Stimulated activated CD4-positive, alpha-beta T cell treated with anti-CD3 and anti-CD28 coated beads, Interleukin-12 subunit alpha, Interleukin-12 subunit beta, amount 100 ng/mL, for 48 hours (primary cell): ENCODE measurements at regions not wholly inside any gene's neighbourhood (a gene's known extent, or its start where the extent isn't known, plus 50 kb on each side); places are given as distances from the start of the nearest gene placed in this dataset.
"Not testable (repeated sequence)": the region's sequence is repeated elsewhere in the genome, so short reads cannot be mapped to it uniquely, and the experiment has no call there.

Experiments used
- DNase-seq, 3 donors: peaks; one replicate each; pipeline ENCODE4 v3.0.0-alpha.2; 2020; ENCODE audit warnings: low read depth in 2 of 3, low spot score in 1 of 3

DNA sequence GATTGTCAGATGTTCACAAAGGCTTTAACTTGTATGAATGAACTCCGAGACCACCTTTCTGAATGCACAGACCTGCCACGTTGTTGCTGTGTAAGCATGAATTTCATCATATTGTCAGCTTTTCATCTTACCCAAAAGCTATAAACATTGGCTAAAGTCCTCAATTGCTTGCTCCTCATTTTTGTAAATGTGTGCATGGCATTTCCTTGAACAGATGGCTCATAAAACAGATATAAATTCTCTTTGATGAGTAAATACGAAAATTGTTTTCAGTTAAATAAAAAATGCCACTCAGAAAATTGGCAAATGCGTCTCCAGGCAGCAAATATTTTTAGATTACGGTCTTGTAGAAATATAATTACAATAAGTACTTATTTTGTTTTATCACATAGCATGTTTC lies 226.0 kb upstream of the NDN start:
- no peak for DNase-seq

DNA sequence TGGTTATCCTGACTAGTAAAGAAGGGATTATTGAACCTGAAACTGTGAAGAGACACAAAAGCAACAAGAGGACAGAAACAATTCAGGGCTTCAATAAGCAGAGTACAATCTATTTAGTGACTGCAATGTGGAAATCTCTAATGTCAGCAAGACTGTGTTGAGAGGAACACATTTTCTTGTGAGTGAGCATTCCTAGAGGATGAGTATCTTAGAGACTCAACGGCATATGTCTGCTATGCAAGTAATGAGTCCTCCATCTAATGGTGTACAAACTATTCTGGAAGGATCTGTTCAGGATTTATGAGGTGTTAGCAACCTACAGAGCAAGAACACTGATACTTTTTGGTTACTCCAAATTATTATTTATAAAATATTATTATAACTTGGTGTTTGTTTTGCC lies 226.5 kb upstream of the NDN start:
- no peak for DNase-seq

DNA sequence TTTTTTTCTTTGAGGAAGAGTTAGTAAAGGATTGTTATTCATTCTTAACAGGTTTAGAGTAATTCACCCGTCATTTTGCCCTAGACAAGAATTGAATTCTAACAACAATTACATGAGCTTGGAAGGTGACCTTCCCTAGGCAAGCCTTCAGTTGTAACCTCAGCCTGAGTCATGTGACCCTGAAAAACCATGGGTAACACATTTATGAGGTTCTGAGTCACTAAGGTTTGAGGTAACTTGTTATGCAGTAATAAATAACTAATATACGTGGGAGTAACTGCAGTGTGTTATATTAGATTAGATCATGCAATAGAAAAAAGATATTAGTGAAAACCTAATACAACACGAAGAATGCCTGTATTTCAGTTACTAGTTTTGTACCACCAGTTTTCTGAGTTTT lies 237.6 kb upstream of the NDN start:
- no peak for DNase-seq

DNA sequence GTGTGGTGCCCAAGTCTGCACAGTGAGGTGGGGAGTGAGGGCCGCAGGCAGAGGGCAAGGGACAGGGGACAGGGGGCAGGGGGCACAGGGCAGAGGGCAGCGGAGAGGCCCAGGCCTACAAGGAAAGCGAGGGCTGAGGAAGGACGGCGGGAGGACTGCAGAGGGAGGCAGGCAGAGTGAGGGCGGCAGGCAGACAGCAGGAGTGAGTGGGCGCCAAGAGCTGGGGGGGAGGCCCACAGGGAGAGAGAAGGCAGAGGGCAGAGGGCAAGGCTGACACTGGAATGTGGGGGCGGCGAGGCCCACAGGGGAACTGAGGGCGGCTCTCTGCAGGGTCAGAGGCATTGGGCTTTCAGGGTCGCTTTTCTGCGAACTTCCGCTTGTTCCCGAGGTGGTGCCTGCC lies 267.8 kb upstream of the NDN start:
- no peak for DNase-seq

DNA sequence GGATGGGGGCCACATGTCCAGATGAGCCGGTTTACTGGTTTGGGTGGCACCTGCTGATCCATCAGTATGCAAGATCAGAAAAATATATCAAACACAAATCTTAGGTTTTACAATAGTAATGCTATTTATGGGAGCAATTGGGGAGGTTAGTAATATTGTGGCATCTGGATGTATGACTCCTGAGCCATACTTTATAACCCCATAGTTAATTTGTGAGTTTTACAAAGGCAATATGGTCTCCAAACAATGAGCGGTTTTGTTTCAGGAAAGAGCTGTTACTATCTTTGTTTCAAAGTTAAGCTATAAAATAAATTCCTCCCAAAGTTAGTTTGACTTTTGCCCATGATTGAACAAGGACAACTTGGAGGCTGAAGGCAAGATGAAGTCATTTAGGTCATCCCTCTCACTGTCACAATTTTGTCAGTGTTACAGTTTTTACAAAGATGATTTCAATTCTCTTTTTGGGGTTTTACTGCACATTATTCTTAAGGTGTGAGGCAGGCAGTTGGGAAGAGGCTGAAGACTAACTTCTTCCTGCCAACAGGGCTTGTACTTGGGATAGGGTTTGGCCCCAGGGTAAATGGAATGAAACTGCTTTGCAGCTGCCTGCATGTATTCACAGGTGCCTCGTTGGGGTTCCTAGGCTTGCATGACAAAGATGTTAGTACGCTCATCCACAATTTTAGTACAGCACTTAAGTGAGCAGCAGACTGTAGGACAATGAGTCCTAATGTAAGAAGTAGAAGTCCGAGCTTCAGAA lies 296.6 kb upstream of the NDN start:
- DNase-seq, result no peak

DNA sequence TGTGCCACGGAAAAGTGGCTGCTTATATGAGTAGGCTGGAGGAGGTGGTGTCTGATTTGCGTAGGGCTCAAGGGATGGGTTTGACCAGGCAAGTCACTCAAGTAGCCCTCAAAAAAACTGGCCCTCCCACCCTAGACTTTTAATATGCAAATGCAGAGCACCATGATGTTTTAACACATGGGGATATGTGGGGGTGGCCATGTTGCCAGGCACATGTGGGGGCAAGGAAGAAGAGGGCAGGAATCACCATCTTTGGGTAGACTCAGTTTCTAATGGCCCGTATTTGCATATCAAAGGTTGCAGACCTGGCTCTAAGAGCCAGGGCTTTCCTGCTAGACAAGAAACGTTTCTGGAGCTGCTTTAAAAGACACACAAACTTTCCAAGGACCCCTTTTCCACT lies 307.2 kb upstream of the NDN start:
- no peak for DNase-seq

DNA sequence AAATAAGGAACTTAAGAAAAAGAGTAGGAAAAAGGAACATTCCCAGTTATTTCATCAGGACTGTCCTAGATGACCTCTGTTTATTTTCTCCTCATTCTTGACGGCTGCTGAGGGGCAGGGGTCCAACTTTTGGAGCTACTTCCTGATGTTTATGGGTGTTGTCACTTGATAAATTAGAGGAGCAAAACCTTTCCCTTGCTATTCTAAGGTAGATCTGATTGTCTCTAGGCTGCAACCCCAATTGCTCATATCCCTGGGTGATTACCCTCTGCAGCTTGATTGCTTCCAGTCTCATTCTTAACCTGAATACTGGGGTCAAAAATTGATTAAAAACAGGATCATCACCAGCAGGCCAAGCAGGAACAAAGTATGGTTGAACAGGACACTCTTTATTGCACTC lies 311.0 kb upstream of the NDN start:
- DNase-seq, result no peak

DNA sequence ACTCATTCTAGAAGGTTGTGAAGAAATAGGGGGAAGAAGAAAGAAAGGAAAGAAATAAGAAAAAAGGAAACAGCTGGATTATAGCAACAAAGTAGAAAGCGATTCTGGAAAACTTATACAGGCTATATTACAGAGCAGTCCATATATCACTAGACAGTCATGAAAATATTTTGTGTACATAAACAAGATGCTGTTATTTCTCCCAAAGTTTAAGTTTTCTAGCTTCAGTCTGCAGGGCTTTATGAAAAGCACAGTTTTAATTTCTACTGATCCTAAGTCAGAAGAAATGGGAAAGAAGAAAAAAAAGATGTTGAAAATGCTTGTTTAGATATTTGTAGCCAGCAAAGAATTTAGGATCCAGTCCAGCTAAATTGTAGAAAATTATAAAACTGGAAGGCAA lies 321.4 kb upstream of the NDN start:
- DNase-seq, result no peak

DNA sequence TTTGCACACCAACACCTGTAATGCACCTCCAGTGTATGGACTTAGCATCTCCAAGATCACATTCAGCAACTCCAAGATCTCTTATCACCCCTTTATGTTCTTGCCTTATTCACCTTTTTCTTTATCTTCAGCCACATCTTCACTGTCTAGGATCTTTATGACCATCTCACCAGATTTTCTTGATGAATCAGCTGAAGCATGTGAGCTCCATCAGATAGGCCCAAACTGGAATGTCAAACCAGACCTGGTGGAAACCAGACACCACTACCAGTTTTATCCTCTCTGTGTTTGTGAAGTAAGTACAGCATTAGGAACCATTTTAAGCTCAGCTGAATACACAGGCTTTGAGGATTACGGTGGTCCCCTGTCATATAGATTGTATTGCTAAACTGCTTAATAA lies 330.4 kb upstream of the NDN start:
- DNase-seq, result no peak

DNA sequence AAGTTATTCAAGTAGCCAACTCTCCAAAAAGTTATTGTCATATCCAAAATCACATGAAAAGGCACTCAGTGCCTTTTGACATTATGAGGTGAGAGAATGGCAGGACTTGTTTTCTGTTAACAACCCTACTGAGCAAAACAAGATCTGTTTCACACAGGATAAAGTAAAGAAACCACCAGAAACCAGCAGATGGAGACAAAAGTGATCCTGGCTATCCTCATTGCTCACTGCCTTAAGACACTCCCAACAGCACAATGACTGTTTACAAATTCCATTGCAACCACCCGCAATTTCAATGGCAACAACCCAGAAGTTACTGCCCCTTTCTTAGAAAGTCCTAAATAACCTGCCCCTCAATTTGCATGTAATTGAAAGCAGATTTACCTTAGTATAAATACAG lies 352.6 kb upstream of the NDN start:
- DNase-seq, result no peak

DNA sequence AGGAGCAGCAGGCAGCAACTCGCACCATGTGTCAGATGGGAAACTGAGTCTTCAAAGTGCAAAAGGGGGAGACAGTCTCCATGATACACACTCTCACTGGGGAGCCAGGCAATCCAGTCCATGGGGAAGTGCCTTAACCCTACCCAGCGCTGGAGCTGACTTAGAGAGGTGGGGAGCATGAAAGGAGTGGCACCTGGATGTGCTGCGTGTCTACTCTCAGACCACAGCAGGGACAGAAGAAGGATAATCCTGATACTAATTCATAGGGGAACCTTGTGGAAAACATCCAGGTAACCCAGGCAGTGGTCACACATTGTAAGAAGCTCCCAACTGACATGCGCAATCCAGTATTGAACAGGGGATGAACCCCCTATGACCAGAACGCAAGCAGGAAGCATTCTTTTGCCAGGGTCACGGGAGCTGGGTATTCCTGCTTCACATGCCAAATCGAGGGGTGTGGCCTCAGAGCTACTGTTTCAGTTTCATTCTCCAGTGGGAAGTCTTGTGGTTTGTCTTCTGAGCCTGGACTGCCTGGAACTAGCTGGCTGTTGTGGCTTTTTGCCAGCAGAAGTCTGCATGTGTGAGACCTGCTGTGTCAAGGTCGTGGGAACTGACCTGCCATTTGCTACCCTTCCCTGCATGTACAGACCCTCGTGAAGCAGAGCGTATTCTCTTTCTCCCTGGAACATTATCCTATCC lies 367.6 kb upstream of the NDN start:
- no peak for DNase-seq

DNA sequence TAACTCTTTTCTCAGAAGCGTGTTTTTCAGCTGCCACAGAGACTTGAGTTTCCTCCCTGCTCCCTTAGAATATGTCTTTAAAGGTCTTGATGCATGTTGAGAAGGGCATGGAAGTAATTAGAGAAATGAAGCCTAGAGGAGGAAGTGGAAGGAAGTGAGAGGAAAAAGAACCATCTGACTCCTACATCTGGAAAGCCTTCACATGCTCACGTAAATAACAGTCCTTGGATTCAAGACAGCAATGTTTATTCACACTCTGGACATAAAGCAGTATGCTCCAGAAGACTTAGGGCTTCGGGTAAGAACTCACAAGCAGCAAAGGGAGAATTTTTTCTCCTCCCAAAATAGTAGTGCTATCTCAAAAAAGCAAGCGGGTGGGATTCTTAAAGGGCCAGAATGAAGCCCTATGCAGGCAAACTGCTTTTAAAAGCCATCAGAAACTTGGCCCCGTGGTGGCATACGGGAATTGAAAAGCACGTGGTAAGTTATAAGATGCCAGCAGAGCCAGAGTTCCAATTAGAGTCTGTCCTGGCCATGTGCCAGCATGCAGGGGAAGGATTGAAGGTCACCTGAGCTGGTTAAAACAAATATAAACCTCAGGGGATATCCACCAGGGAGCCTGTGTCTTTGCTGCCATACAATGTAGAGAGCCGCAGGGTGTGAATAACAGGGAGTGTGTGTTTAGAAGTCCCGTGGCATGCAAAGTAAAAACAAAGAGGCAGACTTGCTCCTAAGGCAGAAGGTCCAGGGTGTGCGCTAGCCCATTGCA lies 380.8 kb upstream of the NDN start:
- DNase-seq, result no peak

DNA sequence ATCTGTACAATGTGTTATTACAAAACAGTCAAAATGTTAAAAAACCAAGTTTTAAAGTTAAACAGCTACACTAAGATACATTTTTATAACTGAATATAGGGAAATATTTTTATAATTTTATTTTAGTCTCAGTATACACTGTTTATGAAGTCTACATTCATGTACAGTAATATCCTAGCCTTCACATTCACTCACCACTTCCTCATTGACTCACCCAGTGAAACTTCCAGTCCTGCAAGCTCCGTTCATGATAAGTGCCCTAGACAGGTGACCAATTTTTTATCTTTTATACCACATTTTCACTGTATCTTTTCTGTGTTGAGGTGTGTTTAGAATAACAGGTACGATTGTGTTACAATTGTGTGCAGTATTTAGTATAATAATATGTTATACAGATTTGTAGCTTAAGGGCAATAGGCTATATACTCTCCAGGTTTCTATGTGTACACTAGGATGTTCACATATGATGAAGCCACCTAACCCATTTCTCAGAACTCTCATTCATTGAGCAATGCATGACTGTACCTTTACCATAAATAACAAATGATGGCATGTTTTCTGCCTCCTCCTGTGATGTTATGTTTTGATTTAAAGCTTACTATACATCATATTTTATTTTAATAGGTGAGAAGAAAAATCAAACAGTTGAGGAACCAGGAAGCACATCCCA lies 388.4 kb upstream of the NDN start:
- DNase-seq, result no peak

DNA sequence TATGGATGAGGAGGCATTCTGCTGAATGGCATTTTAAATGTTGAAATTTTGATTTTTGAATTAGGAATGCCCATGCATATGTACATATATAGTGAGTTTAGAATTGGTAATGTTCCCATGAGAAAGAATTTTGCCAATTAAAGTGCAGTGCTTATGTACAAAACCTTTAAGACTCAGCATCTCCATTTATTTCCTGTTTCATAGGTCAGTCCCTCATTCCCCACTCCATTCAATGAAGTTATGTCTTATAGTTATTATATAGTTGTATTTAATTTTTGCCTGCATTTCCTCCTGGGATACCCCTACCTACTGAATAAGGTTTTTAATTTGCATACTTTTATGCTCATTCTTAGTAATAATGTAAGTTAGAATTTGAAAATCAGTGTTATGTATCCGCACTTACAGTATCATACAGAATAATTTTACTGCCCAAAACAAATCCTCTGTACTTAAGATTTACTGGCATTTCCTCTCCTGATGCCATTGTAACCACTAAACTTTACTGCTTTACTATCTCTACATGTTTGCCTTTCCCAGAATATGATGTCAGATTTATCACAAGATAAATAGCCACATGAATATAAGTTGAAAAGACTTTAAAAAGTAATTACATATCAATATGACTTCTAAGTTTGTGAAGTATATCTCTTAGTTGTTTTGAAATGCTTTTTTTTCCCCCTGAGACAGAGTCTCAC lies 389.1 kb upstream of the NDN start:
- DNase-seq, result no peak

DNA sequence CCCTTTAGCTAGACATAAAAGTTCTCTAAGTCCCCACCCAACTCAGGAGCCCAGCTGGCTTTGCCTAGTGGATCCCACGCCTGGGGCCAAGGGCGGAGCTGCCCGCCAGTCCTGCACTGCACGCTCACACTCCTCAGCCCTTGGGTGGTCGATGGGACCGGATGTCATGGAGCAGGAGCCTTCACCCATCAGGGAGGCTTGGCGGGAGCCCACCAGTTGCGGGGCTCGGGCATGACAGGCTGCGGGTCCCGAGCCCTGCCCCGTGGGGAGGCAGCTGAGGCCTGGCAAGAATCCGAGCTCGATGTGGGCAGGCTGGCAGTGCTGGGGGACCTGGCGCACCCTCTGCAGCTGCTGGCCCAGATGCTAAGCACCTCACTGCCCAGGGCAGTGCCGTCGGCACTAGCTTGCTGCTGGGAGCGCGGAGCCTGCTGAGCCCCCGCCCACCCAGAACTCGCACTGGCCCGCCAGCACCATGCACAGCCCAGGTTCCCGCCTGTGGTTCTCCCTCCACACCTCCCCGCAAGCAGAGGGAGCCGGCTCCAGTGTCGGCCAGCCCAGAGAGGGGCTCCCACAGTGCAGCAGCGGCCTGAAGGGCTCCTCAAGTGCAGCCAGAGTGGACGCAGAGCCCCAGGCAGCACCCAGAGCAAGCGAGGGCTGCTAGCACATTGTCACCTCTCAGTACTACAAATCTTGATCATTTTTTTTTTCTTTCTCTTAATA lies 391.4 kb upstream of the NDN start:
- DNase-seq, result no peak

DNA sequence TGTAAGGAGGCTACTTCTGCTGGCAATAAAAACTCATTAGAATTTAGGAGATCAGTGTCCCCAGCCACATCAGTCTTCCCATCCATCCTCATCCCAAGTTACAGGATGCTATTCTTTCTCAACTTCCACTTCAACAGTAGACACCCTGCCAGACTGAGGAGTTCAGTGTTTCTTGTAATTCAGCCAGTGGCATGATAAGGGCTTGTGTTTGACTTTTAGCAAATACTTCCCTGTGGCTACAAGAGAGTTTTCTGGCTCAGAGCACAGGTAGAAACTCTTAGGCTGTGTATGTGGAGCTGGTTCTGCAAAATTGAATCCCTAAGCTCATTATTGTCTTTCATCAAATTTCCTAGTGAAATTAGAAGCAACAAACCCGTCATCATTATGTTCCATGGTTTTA lies 401.8 kb upstream of the NDN start:
- DNase-seq, result not testable (repeated sequence)

DNA sequence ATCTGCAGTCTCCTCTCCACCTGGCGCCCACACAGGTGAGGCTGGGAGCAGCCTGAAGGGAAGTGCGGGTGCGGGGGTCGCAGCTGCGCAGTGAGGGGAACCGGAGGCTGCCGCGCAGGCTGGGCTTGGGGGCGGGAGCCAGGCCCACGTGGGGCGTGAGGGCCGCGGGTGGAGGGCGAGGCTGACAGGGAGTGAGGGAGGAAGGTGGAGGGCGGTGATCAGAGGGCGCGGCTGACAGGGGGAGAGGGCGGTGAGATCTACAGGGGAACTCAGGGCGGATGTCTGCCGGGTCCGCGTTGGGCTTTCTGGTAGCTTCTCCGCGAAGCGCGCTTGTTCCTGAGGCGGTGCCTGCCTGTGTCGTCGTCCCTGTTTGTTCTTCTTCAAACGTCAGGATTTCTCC lies 414.4 kb upstream of the NDN start:
- DNase-seq, result not testable (repeated sequence)

DNA sequence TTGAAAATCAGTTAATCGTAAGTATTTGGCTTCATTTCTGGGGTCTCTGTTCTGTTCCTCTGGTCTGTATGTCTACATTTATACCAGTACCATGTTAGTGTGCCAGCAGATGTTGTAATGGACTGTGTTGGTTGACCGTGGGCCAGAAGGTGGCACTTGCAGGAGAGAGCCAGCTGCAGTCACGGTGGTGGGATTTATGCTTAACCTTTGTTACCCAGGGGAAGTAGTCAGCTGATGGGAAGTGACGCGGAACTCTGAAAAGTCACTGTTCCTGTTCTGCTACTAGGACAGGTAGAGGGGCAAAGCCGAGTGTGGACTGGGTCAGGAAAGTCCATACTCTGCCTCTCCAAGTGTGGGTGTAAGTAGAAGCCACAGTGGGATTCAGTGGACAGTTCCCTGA lies 420.4 kb upstream of the NDN start:
- not testable (repeated sequence) for DNase-seq

DNA sequence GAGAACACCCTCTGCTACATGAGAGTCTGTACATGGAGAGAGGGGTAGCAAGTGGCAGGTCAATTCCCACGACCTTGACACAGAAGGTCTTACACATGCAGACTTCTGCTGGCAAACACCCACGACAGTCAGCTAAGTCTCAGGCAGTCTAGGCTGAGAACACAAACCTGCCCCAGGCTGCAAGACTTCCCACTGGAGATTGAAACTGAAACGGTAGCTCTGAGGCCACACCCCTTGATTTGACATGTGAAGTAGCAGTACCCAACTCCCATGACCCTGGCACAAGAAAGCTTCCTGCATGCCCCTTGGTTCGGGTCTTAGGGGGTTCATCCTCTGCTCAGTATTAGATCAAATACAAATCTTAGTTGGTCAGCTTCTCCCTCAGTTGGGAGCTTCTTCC lies 420.8 kb upstream of the NDN start:
- DNase-seq, result not testable (repeated sequence)

DNA sequence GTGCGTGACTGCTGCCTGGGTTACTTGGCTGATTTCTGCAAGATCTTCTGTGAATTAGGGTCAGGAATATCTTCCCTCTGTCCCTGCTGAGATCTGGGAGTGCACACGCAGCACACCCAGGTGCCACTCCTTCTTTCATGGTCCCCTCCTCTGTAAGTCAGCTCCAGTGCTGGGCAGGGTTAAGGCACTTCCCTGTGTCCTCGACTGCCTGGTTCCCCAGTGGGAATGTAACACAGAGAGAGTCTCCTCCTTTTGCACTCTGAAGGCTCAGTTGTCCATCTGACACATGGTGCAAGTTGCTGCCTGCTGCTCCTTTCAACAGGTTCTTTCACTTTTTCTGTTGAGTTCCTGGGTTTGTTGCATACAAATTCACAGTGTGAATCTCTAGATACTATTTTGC lies 421.2 kb upstream of the NDN start:
- not testable (repeated sequence) for DNase-seq
